Right lobe of liver (tissue), 6 donors: ENCODE measurements at regions not wholly inside any gene's neighbourhood (a gene's known extent, or its start where the extent isn't known, plus 50 kb on each side); places are given as distances from the start of the nearest gene placed in this dataset.
"Not testable (repeated sequence)": the region's sequence is repeated elsewhere in the genome, so short reads cannot be mapped to it uniquely, and the experiment has no call there.

Experiments
- ATAC-seq, 4 donors: fragments of 200-7000 bp; cut with Tn5 transposase; one replicate each; pipeline ENCODE4 v1.9.1; 2020; ENCODE audit warnings: mild to moderate bottlenecking in 4 of 4, moderate library complexity in 4 of 4
- DNase-seq, 3 donors: peaks; one replicate each; pipeline ENCODE4 v3.0.0-alpha.2; 2020
- H3K27ac ChIP-seq, 3 donors: fragments of 200-600 bp; one replicate each; pipeline ENCODE4 v1.8.0; 2022
- H3K27me3 ChIP-seq, 2 donors: fragments of 200-600 bp; one replicate each; pipeline ENCODE4 v1.8.0; 2022
- H3K36me3 ChIP-seq, 4 donors: fragments of 200-600 bp; sonication (generic) in 1 of 4; one replicate each; pipeline versions ENCODE4 v1.5.1 to v1.8.0; 2017 to 2022; ENCODE audit warnings: control low read depth in 1 of 4
- H3K4me1 ChIP-seq, 4 donors: fragments of 200-600 bp; sonication (generic) in 1 of 4; one replicate each; pipeline versions ENCODE4 v1.5.1 to v1.8.0; 2017 to 2022; ENCODE audit warnings: control low read depth in 1 of 4
- H3K4me3 ChIP-seq, 3 donors: fragments of 200-600 bp; one replicate each; pipeline ENCODE4 v1.8.0; 2022
- H3K9me3 ChIP-seq, 4 donors: fragments of 200-600 bp; sonication (generic) in 1 of 4; one replicate each; pipeline versions ENCODE4 v1.5.1 to v1.8.0; 2017 to 2022; ENCODE audit warnings: control low read depth in 1 of 4
- POLR2A ChIP-seq: fragments of 450-650 bp; IDR thresholded peaks from one replicate; pipeline ENCODE4 v1.6.1; 2017; ENCODE audit warnings: antibody characterized with exemption, mild to moderate bottlenecking
- WGBS: methylation state at CpG from one replicate; pipeline ENCODE4 v1.1.6; 2018; ENCODE audit warnings: low coverage, low lambda C conversion rate; ENCODE audit not compliant: insufficient coverage; ENCODE audit errors: missing lambda C conversion rate; 5-methylcytosine and 5-hydroxymethylcytosine counted together
- intact Hi-C, 2 donors: fragments of 100-400 bp; cut with DNase I; formaldehyde crosslinking; loops; one replicate each; pipeline versions ENCODE4 v1.11.2 to v1.14.1; 2022
- TF ChIP-seq, protein P1 (sequence below), 4 donors: fragments of 200-600 bp in 3 of 4; fragments of 450-650 bp in 1 of 4; IDR thresholded peaks; one replicate each; pipeline versions ENCODE4 v1.5.1 to v1.8.0; 2016 to 2022; ENCODE audit warnings: antibody characterized with exemption in 4 of 4, mild to moderate bottlenecking in 2 of 4
- donor health status: DM: no; HTN: yes; CAD: no.
- donor health status: DM: no; HTN: no; CAD: no.
- donor health status: DM: no; HTN: no; CAD: no.
- donor health status: DM: no; HTN: yes; CAD: no.
- donor health status: DM: no; HTN: yes; CAD: no.

DNA sequence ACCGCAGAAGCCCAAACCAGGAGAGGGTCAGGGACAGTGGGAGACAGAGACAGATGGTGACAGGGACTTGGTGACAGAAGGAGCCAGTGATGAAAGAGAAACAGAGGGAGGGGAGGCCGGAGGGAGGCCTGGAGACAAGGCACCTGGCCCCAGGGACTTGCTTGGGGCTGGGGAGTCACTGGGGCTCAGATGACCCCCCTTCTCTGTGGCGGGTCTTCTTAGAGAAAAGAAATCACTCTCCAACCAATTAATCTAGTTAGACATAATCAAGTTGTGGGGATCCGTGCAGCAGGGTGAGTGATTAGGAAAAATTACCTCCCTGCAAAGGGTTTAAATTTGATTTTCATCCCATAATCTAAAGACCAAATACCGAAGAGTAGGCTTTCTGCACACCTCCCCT lies 519.8 kb downstream of the PTPRU start:
- ATAC-seq = no peak
- H3K9me3 ChIP-seq = no peaks in the 10 kb centered on the region
- 53% methylated on average over 4 of the region's 5 CpGs for WGBS
- no peaks in the 10 kb centered on the region for H3K4me1 ChIP-seq
- intact Hi-C loops = no loop called here
- H3K4me3 ChIP-seq = no peak overlapping the region
- no peaks in the 10 kb centered on the region for H3K27me3 ChIP-seq
- DNase-seq = no peak
- no peaks in the 10 kb centered on the region for H3K36me3 ChIP-seq
- no peak for TF ChIP-seq POLR2A
- TF ChIP-seq, protein P1, sequence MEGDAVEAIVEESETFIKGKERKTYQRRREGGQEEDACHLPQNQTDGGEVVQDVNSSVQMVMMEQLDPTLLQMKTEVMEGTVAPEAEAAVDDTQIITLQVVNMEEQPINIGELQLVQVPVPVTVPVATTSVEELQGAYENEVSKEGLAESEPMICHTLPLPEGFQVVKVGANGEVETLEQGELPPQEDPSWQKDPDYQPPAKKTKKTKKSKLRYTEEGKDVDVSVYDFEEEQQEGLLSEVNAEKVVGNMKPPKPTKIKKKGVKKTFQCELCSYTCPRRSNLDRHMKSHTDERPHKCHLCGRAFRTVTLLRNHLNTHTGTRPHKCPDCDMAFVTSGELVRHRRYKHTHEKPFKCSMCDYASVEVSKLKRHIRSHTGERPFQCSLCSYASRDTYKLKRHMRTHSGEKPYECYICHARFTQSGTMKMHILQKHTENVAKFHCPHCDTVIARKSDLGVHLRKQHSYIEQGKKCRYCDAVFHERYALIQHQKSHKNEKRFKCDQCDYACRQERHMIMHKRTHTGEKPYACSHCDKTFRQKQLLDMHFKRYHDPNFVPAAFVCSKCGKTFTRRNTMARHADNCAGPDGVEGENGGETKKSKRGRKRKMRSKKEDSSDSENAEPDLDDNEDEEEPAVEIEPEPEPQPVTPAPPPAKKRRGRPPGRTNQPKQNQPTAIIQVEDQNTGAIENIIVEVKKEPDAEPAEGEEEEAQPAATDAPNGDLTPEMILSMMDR (IDR thresholded peaks at IDR 0.05) = no peak
- H3K27ac ChIP-seq = no peak overlapping the region

DNA sequence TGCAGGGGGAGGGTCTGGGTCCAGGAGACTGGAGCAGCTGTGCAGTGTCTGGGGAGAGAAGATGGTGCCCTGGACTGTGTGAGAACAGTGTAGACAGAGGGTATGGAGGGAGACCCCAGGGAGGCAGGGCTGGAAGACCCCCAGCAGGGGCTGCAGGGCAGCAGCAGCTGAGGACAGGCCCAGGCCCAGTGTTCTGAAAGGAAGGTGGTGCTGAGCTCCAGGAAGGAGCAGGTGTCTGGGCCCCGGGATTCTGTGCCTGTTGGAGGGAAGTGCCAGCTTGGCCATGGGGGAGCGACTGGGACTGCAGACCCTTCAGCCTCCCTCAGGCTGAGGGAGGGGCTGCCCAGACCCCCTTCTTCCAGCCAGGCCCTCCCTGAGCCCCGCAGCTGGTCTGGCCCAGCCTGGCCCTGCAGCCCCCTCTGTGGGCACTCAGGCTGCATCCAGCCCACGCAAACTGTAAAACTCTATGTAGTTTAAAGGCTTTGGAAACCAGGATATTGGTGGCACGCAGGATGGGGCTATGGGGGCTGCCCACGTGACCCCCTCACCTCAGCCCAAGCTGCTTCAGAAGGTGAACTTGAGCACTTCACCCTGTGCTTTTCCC lies 519.2 kb downstream of the PTPRU start:
- ATAC-seq, H3K36me3 ChIP-seq, H3K4me3 ChIP-seq, H3K27ac ChIP-seq, H3K27me3 ChIP-seq, DNase-seq, H3K4me1 ChIP-seq, intact Hi-C loops, H3K9me3 ChIP-seq: not testable (repeated sequence)
- 20% methylated on average over 1 of the region's 6 CpGs for WGBS

DNA sequence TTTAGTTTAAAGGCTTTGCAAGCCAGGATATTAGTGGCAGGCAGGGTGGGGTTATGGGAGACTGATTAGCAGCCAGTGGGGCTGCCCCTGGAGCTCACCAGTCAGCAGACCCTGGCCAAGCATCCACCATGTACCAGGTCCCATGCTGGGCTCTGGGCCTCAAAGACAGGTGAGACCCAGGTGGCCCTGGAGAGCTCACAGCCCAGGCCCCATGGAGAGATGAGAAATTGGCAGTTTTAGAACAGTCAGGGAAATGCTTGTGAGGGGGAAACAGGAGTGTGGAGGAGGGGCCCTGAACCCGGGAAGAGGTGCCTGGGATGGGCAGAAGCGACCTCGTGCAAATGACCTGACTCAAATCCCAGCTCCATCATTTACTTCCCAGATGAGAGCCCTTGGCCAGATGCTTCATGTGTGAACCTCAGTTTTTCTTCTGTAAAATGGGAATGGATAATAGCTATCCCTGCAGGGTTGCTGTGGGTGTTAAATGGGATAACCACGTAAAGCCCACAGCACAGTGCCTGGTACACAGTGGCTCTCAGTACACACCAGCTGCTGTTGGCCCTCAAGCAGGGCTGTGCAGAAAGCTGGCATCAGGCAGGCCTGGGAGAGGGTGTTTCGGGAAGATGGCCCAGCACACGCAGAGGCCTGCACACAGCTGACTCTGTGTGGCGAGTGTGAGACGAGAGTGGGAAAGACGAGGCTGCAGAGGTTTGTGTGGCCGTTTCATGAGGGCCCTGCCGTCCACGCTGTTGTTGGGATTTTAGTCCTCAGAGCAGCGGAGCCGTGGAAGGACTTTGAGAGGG lies 518.5 kb downstream of the PTPRU start:
- DNase-seq (no peak), ATAC-seq (no peak)
- WGBS = 79% methylated on average over 13 of the region's 14 CpGs
- intact Hi-C loops = no loop called here
- H3K9me3 ChIP-seq = no peaks in the 10 kb centered on the region
- H3K4me3 ChIP-seq = no peak overlapping the region
- H3K36me3 ChIP-seq = no peaks in the 10 kb centered on the region
- no peak overlapping the region for H3K27ac ChIP-seq
- no peaks in the 10 kb centered on the region for H3K27me3 ChIP-seq
- no peaks in the 10 kb centered on the region for H3K4me1 ChIP-seq
- TF ChIP-seq, protein P1 (IDR thresholded peaks at IDR 0.05) = no peak
- no peak for TF ChIP-seq POLR2A

DNA sequence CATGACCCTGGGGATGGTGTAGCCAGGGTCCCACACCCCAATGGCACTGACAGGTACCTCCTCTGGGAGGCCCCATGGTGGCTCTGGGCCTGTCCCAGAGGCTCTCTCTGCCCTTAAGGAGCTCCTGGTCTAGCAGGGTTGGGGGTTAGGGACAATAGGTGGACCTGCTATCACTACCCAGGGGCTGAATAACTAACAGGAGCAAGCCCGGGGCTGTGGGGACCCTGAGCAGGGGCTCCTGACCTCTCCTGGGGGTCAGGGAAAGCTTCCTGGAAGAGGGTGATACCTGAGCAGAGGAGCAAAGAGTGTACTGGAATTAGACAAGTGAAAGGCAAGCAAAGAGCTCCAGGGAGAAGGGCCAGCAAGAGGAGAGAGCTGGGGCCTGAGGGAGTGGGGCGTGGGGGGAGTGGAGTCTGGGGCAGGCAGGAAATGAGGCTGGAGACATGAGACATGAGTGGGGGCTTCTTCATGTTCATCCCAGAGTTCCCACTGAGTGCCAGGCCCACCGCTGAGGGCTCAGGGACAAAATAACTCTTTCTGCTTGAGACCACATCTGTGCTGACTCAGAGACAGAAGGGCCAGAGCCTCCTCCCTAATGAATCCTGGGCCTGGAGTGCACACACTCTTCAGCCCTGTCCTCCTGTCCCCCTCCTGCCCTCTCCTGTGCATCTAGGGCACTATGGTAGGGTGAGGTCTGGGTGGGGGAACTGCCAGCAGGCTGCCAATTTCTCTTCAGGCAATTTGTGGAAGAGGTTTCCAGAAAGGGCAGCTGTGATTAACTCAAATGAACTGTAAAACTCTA lies 517.6 kb downstream of the PTPRU start:
- Histone ChIP-seq H3K4me3 (no peak overlapping the region), H3K9me3 (no peaks in the 10 kb centered on the region), H3K4me1 (no peaks in the 10 kb centered on the region), H3K27ac (no peak overlapping the region), H3K27me3 (no peaks in the 10 kb centered on the region), H3K36me3 (no peaks in the 10 kb centered on the region)
- intact Hi-C loops = no loop called here
- no peak for ATAC-seq
- 64% methylated on average over 2 of the region's 3 CpGs for WGBS
- DNase-seq = no peak
- no peak for TF ChIP-seq POLR2A
- TF ChIP-seq, protein P1 (IDR thresholded peaks at IDR 0.05) = no peak

DNA sequence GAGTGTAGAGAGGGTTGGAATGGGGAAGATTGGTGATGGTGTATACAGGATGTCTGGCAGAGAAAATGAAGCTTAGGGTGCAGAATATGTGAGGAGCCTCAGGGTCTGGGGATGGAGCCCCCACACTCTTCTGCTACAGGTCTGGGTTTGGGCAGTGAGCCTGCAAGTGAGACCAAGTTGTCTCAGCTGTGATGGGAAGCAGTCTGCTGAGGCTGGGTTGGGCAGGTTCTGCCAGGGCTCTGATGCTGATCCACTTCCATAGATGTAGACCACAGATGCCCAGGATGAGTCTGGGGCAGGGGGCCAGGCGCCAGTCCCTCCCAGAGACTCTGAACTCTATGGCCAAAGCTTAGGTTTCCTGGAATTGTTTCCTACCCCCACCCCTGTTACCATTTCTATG lies 516.9 kb downstream of the PTPRU start:
- Histone ChIP-seq H3K36me3 (no peaks in the 10 kb centered on the region), H3K4me1 (no peaks in the 10 kb centered on the region), H3K27me3 (no peaks in the 10 kb centered on the region), H3K27ac (no peak overlapping the region), H3K4me3 (no peak overlapping the region), H3K9me3 (no peaks in the 10 kb centered on the region)
- no peak for TF ChIP-seq POLR2A
- TF ChIP-seq, protein P1 (IDR thresholded peaks at IDR 0.05) = no peak
- WGBS = no CpG with 5 or more reads among the region's 1 CpG
- ATAC-seq (no peak), DNase-seq (no peak)
- intact Hi-C loops = no loop called here
